ENCODE measurements at regions not wholly inside any gene's neighbourhood (a gene's known extent, or its start where the extent isn't known, plus 50 kb on each side); places are given as distances from the start of the nearest gene placed in this dataset.

GRCh38 chr6:104625536-104625935 is 234.2 kb downstream of the HACE1 start:
- Histone ChIP-seq H3K27me3 (ENCODE audit: control insufficient read depth in 1 of 2, insufficient read depth in 2 of 2, low read length in 2 of 2) (no peaks in the 10 kb centered on the region), H3K4me3 (ENCODE audit: low read depth in 1 of 2, low read length in 2 of 2) (no peak overlapping the region), H3K27ac (ENCODE audit: low read depth in 2 of 2, low read length in 1 of 2) (peak overlapping the region in 1 of 2 donors; percentile 33), H3K36me3 (ENCODE audit: control insufficient read depth in 2 of 2, insufficient read depth in 2 of 2, low read length in 1 of 2) (no peaks in the 10 kb centered on the region), H3K4me1 (ENCODE audit: control insufficient read depth in 2 of 2, insufficient read depth in 2 of 2, low read length in 1 of 2) (no peaks in the 10 kb centered on the region), H3K9me3 (ENCODE audit: control insufficient read depth in 2 of 2, insufficient read depth in 1 of 2, low read depth in 1 of 2, low read length in 1 of 2) (no peaks in the 10 kb centered on the region)
- 52 to 60% methylated on average over 5 of the region's 5 CpGs for WGBS, 2 donors

DNA sequence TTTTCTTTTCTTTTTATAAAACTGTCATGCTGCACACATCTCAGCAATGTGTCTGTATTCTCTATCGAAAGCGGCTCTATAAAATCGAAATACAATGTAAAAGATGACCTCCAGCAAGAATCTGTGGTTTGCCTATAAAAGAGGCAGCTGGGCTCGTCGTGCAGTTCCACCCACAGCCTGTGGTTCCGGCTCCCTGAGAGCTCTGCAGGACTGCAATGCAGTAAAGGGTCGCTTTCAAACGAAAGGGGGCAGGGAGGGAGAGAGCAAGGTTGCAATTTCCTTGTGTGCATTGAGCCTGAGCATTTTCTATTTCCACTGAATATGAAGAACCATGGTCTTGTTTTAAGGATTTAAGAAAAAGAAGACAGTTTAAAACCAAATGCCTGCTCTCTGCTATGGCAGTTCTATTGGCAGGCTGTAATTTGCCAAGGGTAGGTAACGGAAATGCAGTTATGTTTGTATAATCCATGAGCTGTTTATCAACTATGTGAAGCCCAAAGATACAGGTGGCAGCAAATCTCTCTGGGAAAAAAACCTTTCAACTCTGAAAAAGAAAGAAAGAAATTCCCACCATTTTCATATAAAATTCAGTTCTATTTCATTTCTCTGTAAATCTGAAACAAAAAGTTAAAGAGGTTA is 236.5 kb downstream of the HACE1 start:
- H3K4me3 ChIP-seq (ENCODE audit: low read depth in 1 of 2, low read length in 2 of 2) = no peak overlapping the region
- 40 to 41% methylated on average over 9 of the region's 9 CpGs for WGBS, 2 donors
- no peak overlapping the region for H3K27ac ChIP-seq (ENCODE audit: low read depth in 2 of 2, low read length in 1 of 2)
- no peaks in the 10 kb centered on the region for H3K9me3 ChIP-seq (ENCODE audit: control insufficient read depth in 2 of 2, insufficient read depth in 1 of 2, low read depth in 1 of 2, low read length in 1 of 2)
- H3K36me3 ChIP-seq (ENCODE audit: control insufficient read depth in 2 of 2, insufficient read depth in 2 of 2, low read length in 1 of 2) = no peaks in the 10 kb centered on the region
- H3K4me1 ChIP-seq (ENCODE audit: control insufficient read depth in 2 of 2, insufficient read depth in 2 of 2, low read length in 1 of 2) = no peaks in the 10 kb centered on the region
- no peaks in the 10 kb centered on the region for H3K27me3 ChIP-seq (ENCODE audit: control insufficient read depth in 1 of 2, insufficient read depth in 2 of 2, low read length in 2 of 2)

- no peaks in the 10 kb centered on the region for H3K4me1 ChIP-seq (ENCODE audit: control insufficient read depth in 2 of 2, insufficient read depth in 2 of 2, low read length in 1 of 2)
- H3K4me3 ChIP-seq (ENCODE audit: low read depth in 1 of 2, low read length in 2 of 2) = no peak overlapping the region
- H3K36me3 ChIP-seq (ENCODE audit: control insufficient read depth in 2 of 2, insufficient read depth in 2 of 2, low read length in 1 of 2) = no peaks in the 10 kb centered on the region
- H3K27ac ChIP-seq (ENCODE audit: low read depth in 2 of 2, low read length in 1 of 2) = no peak overlapping the region
- no peaks in the 10 kb centered on the region for H3K9me3 ChIP-seq (ENCODE audit: control insufficient read depth in 2 of 2, insufficient read depth in 1 of 2, low read depth in 1 of 2, low read length in 1 of 2)
- no peaks in the 10 kb centered on the region for H3K27me3 ChIP-seq (ENCODE audit: control insufficient read depth in 1 of 2, insufficient read depth in 2 of 2, low read length in 2 of 2)
- WGBS, 2 donors = 80 to 84% methylated on average over 2 of the region's 2 CpGs
These were observed 238.3 kb downstream of the HACE1 start for GRCh38 chr6:104621396-104621795.

DNA sequence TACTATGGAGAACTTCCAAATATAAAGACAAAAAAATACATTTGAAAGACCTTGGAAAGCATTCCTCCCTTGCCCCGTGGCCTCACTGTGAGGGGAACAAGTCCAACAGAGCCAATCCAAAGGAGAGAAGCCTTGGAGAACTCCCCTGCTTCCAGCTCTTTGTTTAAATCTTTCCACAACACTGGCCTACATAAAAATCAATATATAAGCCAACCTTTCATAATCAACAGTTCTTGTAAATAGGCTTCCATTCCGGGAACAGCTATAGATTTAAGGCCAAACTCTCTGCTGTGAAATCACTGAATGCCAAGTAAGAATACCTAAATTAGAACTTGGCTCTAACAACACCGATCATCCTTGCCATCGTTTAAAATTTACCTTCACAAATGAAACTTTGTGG is 242.1 kb downstream of the HACE1 start:
- H3K27ac ChIP-seq (ENCODE audit: low read depth in 2 of 2, low read length in 1 of 2) = no peak overlapping the region
- 37 to 38% methylated on average over 4 of the region's 4 CpGs for WGBS, 2 donors
- H3K4me1 ChIP-seq (ENCODE audit: control insufficient read depth in 2 of 2, insufficient read depth in 2 of 2, low read length in 1 of 2) = no peaks in the 10 kb centered on the region
- no peaks in the 10 kb centered on the region for H3K9me3 ChIP-seq (ENCODE audit: control insufficient read depth in 2 of 2, insufficient read depth in 1 of 2, low read depth in 1 of 2, low read length in 1 of 2)
- no peak overlapping the region for H3K4me3 ChIP-seq (ENCODE audit: low read depth in 1 of 2, low read length in 2 of 2)
- no peaks in the 10 kb centered on the region for H3K27me3 ChIP-seq (ENCODE audit: control insufficient read depth in 1 of 2, insufficient read depth in 2 of 2, low read length in 2 of 2)
- H3K36me3 ChIP-seq (ENCODE audit: control insufficient read depth in 2 of 2, insufficient read depth in 2 of 2, low read length in 1 of 2) = no peaks in the 10 kb centered on the region

GRCh38 chr6:104614394-104614793 is 245.3 kb downstream of the HACE1 start:
- Histone ChIP-seq H3K4me3 (ENCODE audit: low read depth in 1 of 2, low read length in 2 of 2) (no peak overlapping the region), H3K4me1 (ENCODE audit: control insufficient read depth in 2 of 2, insufficient read depth in 2 of 2, low read length in 1 of 2) (no peaks in the 10 kb centered on the region), H3K27ac (ENCODE audit: low read depth in 2 of 2, low read length in 1 of 2) (no peak overlapping the region), H3K9me3 (ENCODE audit: control insufficient read depth in 2 of 2, insufficient read depth in 1 of 2, low read depth in 1 of 2, low read length in 1 of 2) (no peaks in the 10 kb centered on the region), H3K27me3 (ENCODE audit: control insufficient read depth in 1 of 2, insufficient read depth in 2 of 2, low read length in 2 of 2) (no peaks in the 10 kb centered on the region), H3K36me3 (ENCODE audit: control insufficient read depth in 2 of 2, insufficient read depth in 2 of 2, low read length in 1 of 2) (no peaks in the 10 kb centered on the region)
- WGBS, 2 donors = 80 to 100% methylated on average over 1 of the region's 1 CpG

GRCh38 chr6:104613416-104614001 is 246.2 kb downstream of the HACE1 start:
- no peak overlapping the region for H3K27ac ChIP-seq (ENCODE audit: low read depth in 2 of 2, low read length in 1 of 2)
- no peak overlapping the region for H3K4me3 ChIP-seq (ENCODE audit: low read depth in 1 of 2, low read length in 2 of 2)
- H3K36me3 ChIP-seq (ENCODE audit: control insufficient read depth in 2 of 2, insufficient read depth in 2 of 2, low read length in 1 of 2) = no peaks in the 10 kb centered on the region
- no peaks in the 10 kb centered on the region for H3K4me1 ChIP-seq (ENCODE audit: control insufficient read depth in 2 of 2, insufficient read depth in 2 of 2, low read length in 1 of 2)
- H3K9me3 ChIP-seq (ENCODE audit: control insufficient read depth in 2 of 2, insufficient read depth in 1 of 2, low read depth in 1 of 2, low read length in 1 of 2) = no peaks in the 10 kb centered on the region
- H3K27me3 ChIP-seq (ENCODE audit: control insufficient read depth in 1 of 2, insufficient read depth in 2 of 2, low read length in 2 of 2) = no peaks in the 10 kb centered on the region
- WGBS, 2 donors = 56 to 63% methylated on average over 4 of the region's 4 CpGs

DNA sequence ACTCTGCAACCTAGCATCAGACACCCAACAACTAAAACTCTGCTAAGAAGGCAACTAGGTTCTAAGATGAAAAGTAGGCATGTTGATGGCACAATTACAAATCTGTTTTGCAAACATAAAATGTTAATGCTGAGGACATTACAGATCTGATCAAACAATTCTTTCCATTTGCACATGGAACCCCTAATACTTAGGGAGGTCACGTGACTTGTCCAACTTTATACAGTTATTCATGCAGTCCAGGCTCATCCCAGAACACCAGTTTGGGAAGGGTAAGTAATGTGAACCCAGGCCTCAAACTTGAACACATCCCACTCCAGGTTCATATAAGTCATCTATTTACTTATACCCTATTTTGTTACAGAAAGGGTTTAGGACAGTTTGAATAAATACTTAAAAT is 247.2 kb downstream of the HACE1 start:
- Histone ChIP-seq H3K27me3 (ENCODE audit: control insufficient read depth in 1 of 2, insufficient read depth in 2 of 2, low read length in 2 of 2) (no peaks in the 10 kb centered on the region), H3K4me3 (ENCODE audit: low read depth in 1 of 2, low read length in 2 of 2) (no peak overlapping the region), H3K9me3 (ENCODE audit: control insufficient read depth in 2 of 2, insufficient read depth in 1 of 2, low read depth in 1 of 2, low read length in 1 of 2) (no peaks in the 10 kb centered on the region), H3K4me1 (ENCODE audit: control insufficient read depth in 2 of 2, insufficient read depth in 2 of 2, low read length in 1 of 2) (no peaks in the 10 kb centered on the region), H3K36me3 (ENCODE audit: control insufficient read depth in 2 of 2, insufficient read depth in 2 of 2, low read length in 1 of 2) (no peaks in the 10 kb centered on the region), H3K27ac (ENCODE audit: low read depth in 2 of 2, low read length in 1 of 2) (no peak overlapping the region)
- 94 to 97% methylated on average over 1 of the region's 1 CpG for WGBS, 2 donors

GRCh38 chr6:104608101-104608500 is 251.6 kb downstream of the HACE1 start:
- H3K9me3 ChIP-seq (ENCODE audit: control insufficient read depth in 2 of 2, insufficient read depth in 1 of 2, low read depth in 1 of 2, low read length in 1 of 2) = no peaks in the 10 kb centered on the region
- no peaks in the 10 kb centered on the region for H3K27me3 ChIP-seq (ENCODE audit: control insufficient read depth in 1 of 2, insufficient read depth in 2 of 2, low read length in 2 of 2)
- no peaks in the 10 kb centered on the region for H3K4me1 ChIP-seq (ENCODE audit: control insufficient read depth in 2 of 2, insufficient read depth in 2 of 2, low read length in 1 of 2)
- H3K4me3 ChIP-seq (ENCODE audit: low read depth in 1 of 2, low read length in 2 of 2) = no peak overlapping the region
- H3K27ac ChIP-seq (ENCODE audit: low read depth in 2 of 2, low read length in 1 of 2) = no peak overlapping the region
- H3K36me3 ChIP-seq (ENCODE audit: control insufficient read depth in 2 of 2, insufficient read depth in 2 of 2, low read length in 1 of 2) = no peaks in the 10 kb centered on the region
- 88 to 89% methylated on average over 5 of the region's 5 CpGs for WGBS, 2 donors

- Histone ChIP-seq H3K4me3 (ENCODE audit: low read depth in 1 of 2, low read length in 2 of 2) (no peak overlapping the region), H3K27ac (ENCODE audit: low read depth in 2 of 2, low read length in 1 of 2) (no peak overlapping the region), H3K9me3 (ENCODE audit: control insufficient read depth in 2 of 2, insufficient read depth in 1 of 2, low read depth in 1 of 2, low read length in 1 of 2) (no peaks in the 10 kb centered on the region), H3K36me3 (ENCODE audit: control insufficient read depth in 2 of 2, insufficient read depth in 2 of 2, low read length in 1 of 2) (no peaks in the 10 kb centered on the region), H3K4me1 (ENCODE audit: control insufficient read depth in 2 of 2, insufficient read depth in 2 of 2, low read length in 1 of 2) (no peaks in the 10 kb centered on the region), H3K27me3 (ENCODE audit: control insufficient read depth in 1 of 2, insufficient read depth in 2 of 2, low read length in 2 of 2) (no peaks in the 10 kb centered on the region)
- 57 to 60% methylated on average over 1 of the region's 1 CpG for WGBS, 2 donors
These were observed 252.2 kb downstream of the HACE1 start for GRCh38 chr6:104607501-104607900.

- no peak overlapping the region for H3K27ac ChIP-seq (ENCODE audit: low read depth in 2 of 2, low read length in 1 of 2)
- H3K27me3 ChIP-seq (ENCODE audit: control insufficient read depth in 1 of 2, insufficient read depth in 2 of 2, low read length in 2 of 2) = no peaks in the 10 kb centered on the region
- 82 to 88% methylated on average over 1 of the region's 1 CpG for WGBS, 2 donors
- H3K36me3 ChIP-seq (ENCODE audit: control insufficient read depth in 2 of 2, insufficient read depth in 2 of 2, low read length in 1 of 2) = no peaks in the 10 kb centered on the region
- H3K4me1 ChIP-seq (ENCODE audit: control insufficient read depth in 2 of 2, insufficient read depth in 2 of 2, low read length in 1 of 2) = no peaks in the 10 kb centered on the region
- no peaks in the 10 kb centered on the region for H3K9me3 ChIP-seq (ENCODE audit: control insufficient read depth in 2 of 2, insufficient read depth in 1 of 2, low read depth in 1 of 2, low read length in 1 of 2)
- no peak overlapping the region for H3K4me3 ChIP-seq (ENCODE audit: low read depth in 1 of 2, low read length in 2 of 2)
These were observed 253.4 kb downstream of the HACE1 start for GRCh38 chr6:104606361-104606760.
